Testis (tissue), 2 donors: ENCODE measurements at regions not wholly inside any gene's neighbourhood (a gene's known extent, or its start where the extent isn't known, plus 50 kb on each side); places are given as distances from the start of the nearest gene placed in this dataset.

Experiments used
- POLR2A ChIP-seq: fragments of 450-650 bp; IDR thresholded peaks from one replicate; pipeline ENCODE4 v1.6.1; 2017; ENCODE audit warnings: antibody characterized with exemption, mild to moderate bottlenecking, moderate library complexity
- TF ChIP-seq, protein P1 (sequence below), 3 experiments: fragments of 450-650 bp in 2 of 3; fragments of 200-600 bp in 1 of 3; sonication (generic) in 1 of 3; IDR thresholded peaks; one replicate each; pipeline ENCODE4 v1.5.1; 2016 to 2019; ENCODE audit warnings: antibody characterized with exemption in 3 of 3, mild to moderate bottlenecking in 2 of 3, moderate library complexity in 1 of 3

DNA sequence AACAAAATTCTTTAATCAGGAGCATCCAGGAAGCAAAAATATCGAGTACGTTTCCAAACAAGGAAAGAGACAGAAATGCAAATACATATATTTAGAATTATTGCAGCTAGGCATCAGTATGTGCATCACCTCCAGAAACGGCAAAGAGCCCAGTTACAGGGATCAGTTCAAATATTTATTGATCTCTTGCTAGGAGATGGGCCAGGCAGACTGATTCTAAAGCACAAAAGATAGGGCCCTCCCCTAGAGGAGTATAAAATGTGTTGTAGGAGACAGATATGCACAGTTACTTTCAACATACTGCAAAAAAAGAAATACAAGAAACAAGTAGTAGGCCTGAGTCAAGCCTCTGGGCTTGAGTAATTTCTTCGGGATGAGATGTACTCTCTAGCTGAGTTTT is 80.7 kb upstream of the NHSL1 start:
- TF ChIP-seq, protein P1, sequence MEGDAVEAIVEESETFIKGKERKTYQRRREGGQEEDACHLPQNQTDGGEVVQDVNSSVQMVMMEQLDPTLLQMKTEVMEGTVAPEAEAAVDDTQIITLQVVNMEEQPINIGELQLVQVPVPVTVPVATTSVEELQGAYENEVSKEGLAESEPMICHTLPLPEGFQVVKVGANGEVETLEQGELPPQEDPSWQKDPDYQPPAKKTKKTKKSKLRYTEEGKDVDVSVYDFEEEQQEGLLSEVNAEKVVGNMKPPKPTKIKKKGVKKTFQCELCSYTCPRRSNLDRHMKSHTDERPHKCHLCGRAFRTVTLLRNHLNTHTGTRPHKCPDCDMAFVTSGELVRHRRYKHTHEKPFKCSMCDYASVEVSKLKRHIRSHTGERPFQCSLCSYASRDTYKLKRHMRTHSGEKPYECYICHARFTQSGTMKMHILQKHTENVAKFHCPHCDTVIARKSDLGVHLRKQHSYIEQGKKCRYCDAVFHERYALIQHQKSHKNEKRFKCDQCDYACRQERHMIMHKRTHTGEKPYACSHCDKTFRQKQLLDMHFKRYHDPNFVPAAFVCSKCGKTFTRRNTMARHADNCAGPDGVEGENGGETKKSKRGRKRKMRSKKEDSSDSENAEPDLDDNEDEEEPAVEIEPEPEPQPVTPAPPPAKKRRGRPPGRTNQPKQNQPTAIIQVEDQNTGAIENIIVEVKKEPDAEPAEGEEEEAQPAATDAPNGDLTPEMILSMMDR (IDR thresholded peaks at IDR 0.05) = no peak
- no peak for TF ChIP-seq POLR2A
